Activated CD4-positive, alpha-beta T cell treated with anti-CD3 and anti-CD28 coated beads, Interleukin-2, amount 10 ng/mL, durations not matched to agents 7 days and 5 days (primary cell): ENCODE measurements at regions not wholly inside any gene's neighbourhood (a gene's known extent, or its start where the extent isn't known, plus 50 kb on each side); places are given as distances from the start of the nearest gene placed in this dataset.

Experiments
- CTCF ChIA-PET: fragments of 350-600 bp; sonication (Branson Sonifier 250); formaldehyde crosslinking; loops from one replicate; lab custom pipeline; 2021; ENCODE audit warnings: antibody characterized with exemption; lab: Charles Lee
- POLR2A ChIA-PET: fragments of 350-600 bp; sonication (Branson Sonifier 250); formaldehyde crosslinking; loops from one replicate; lab custom pipeline; 2021; ENCODE audit warnings: antibody characterized with exemption; lab: Charles Lee
- DNase-seq: peaks from one replicate; pipeline ENCODE4 v3.0.0-alpha.2; 2020
- H3K27ac Mint-ChIP-seq: one replicate; pipeline ENCODE4 v1.8.0; 2021; ENCODE audit warnings: mild to moderate bottlenecking, moderate library complexity, mixed read lengths
- H3K27me3 Mint-ChIP-seq: one replicate; pipeline ENCODE4 v1.8.0; 2021; ENCODE audit warnings: mixed read lengths
- H3K36me3 Mint-ChIP-seq: one replicate; pipeline ENCODE4 v1.8.0; 2021; ENCODE audit warnings: low read depth, mixed read lengths
- H3K4me1 Mint-ChIP-seq: one replicate; pipeline ENCODE4 v1.8.0; 2021; ENCODE audit warnings: mixed read lengths
- H3K4me3 Mint-ChIP-seq: one replicate; pipeline ENCODE4 v1.8.0; 2021; ENCODE audit warnings: mild to moderate bottlenecking, moderate library complexity, mixed read lengths
- H3K9me3 Mint-ChIP-seq: one replicate; pipeline ENCODE4 v1.8.0; 2021; ENCODE audit warnings: mixed read lengths

- POLR2A ChIA-PET = no interaction called here
- Mint-ChIP-seq H3K36me3 (no peaks in the 10 kb centered on the region), H3K4me3 (no peak overlapping the region), H3K4me1 (no peaks in the 10 kb centered on the region), H3K9me3 (no peaks in the 10 kb centered on the region), H3K27ac (no peak overlapping the region), H3K27me3 (peaks cover 3% of the 10 kb centered on the region)
- CTCF ChIA-PET = no interaction called here
- DNase-seq = no peak
Measured at GRCh38 chr12:97274386-97274785, 188.2 kb upstream of the RMST start.

- Mint-ChIP-seq H3K27ac (no peak overlapping the region), H3K36me3 (no peaks in the 10 kb centered on the region), H3K4me1 (no peaks in the 10 kb centered on the region), H3K27me3 (peaks cover 3% of the 10 kb centered on the region), H3K9me3 (no peaks in the 10 kb centered on the region), H3K4me3 (no peak overlapping the region)
- POLR2A ChIA-PET = no interaction called here
- no peak for DNase-seq
- CTCF ChIA-PET = no interaction called here
Measured at GRCh38 chr12:97275256-97275655, 187.3 kb upstream of the RMST start.

- Mint-ChIP-seq H3K27ac (no peak overlapping the region), H3K9me3 (no peaks in the 10 kb centered on the region), H3K4me3 (no peak overlapping the region), H3K36me3 (no peaks in the 10 kb centered on the region), H3K27me3 (peaks cover 3% of the 10 kb centered on the region), H3K4me1 (no peaks in the 10 kb centered on the region)
- ChIA-PET POLR2A (no interaction called here), CTCF (no interaction called here)
- no peak for DNase-seq
Measured at GRCh38 chr12:97275728-97276590, 186.6 kb upstream of the RMST start.

- Mint-ChIP-seq H3K9me3 (no peaks in the 10 kb centered on the region), H3K36me3 (no peaks in the 10 kb centered on the region), H3K4me3 (no peak overlapping the region), H3K27me3 (peaks cover 3% of the 10 kb centered on the region), H3K4me1 (no peaks in the 10 kb centered on the region), H3K27ac (no peak overlapping the region)
- no peak for DNase-seq
- CTCF ChIA-PET = interaction anchor here (2.0 kb wide), 1 partner anchor 17 kb away, joined by 4 read pairs; no protein-coding TSS in a partner anchor
- POLR2A ChIA-PET = no interaction called here
Measured at GRCh38 chr12:97276661-97277429, 185.8 kb upstream of the RMST start.

- peaks cover 6% of the 10 kb centered on the region for H3K27me3 Mint-ChIP-seq
- ChIA-PET CTCF (no interaction called here), POLR2A (no interaction called here)
- no peaks in the 10 kb centered on the region for H3K9me3 Mint-ChIP-seq
- H3K27ac Mint-ChIP-seq = no peak overlapping the region
- no peaks in the 10 kb centered on the region for H3K36me3 Mint-ChIP-seq
- H3K4me1 Mint-ChIP-seq = no peaks in the 10 kb centered on the region
- H3K4me3 Mint-ChIP-seq = no peak overlapping the region
- DNase-seq = no peak
Measured at GRCh38 chr12:97283297-97283696, 179.3 kb upstream of the RMST start.

- H3K4me1 Mint-ChIP-seq = no peaks in the 10 kb centered on the region
- H3K27ac Mint-ChIP-seq = no peak overlapping the region
- no peaks in the 10 kb centered on the region for H3K36me3 Mint-ChIP-seq
- H3K27me3 Mint-ChIP-seq = peaks cover 6% of the 10 kb centered on the region
- DNase-seq = no peak
- ChIA-PET CTCF (no interaction called here), POLR2A (no interaction called here)
- H3K9me3 Mint-ChIP-seq = no peaks in the 10 kb centered on the region
- H3K4me3 Mint-ChIP-seq = no peak overlapping the region
Measured at GRCh38 chr12:97288531-97288930, 174.1 kb upstream of the RMST start.

GRCh38 chr12:97292588-97292987 lies 170.0 kb upstream of the RMST start:
- CTCF ChIA-PET = no interaction called here
- H3K4me3 Mint-ChIP-seq = no peak overlapping the region
- POLR2A ChIA-PET = no interaction called here
- H3K4me1 Mint-ChIP-seq = no peaks in the 10 kb centered on the region
- H3K9me3 Mint-ChIP-seq = peaks cover 7% of the 10 kb centered on the region
- H3K27me3 Mint-ChIP-seq = no peaks in the 10 kb centered on the region
- no peak overlapping the region for H3K27ac Mint-ChIP-seq
- no peak for DNase-seq
- H3K36me3 Mint-ChIP-seq = no peaks in the 10 kb centered on the region

- Mint-ChIP-seq H3K27ac (no peak overlapping the region), H3K9me3 (peaks cover 7% of the 10 kb centered on the region), H3K36me3 (no peaks in the 10 kb centered on the region), H3K4me1 (no peaks in the 10 kb centered on the region), H3K27me3 (no peaks in the 10 kb centered on the region), H3K4me3 (no peak overlapping the region)
- no peak for DNase-seq
- ChIA-PET CTCF (no interaction called here), POLR2A (no interaction called here)
Measured at GRCh38 chr12:97293541-97293940, 169.1 kb upstream of the RMST start.

GRCh38 chr12:97299847-97300246 lies 162.8 kb upstream of the RMST start:
- Mint-ChIP-seq H3K36me3 (no peaks in the 10 kb centered on the region), H3K4me1 (no peaks in the 10 kb centered on the region), H3K4me3 (no peak overlapping the region), H3K9me3 (peaks cover 6% of the 10 kb centered on the region), H3K27me3 (peaks cover 4% of the 10 kb centered on the region), H3K27ac (no peak overlapping the region)
- CTCF ChIA-PET = no interaction called here
- no peak for DNase-seq
- POLR2A ChIA-PET = no interaction called here

- Mint-ChIP-seq H3K9me3 (peaks cover under 1% of the 10 kb centered on the region), H3K27ac (no peak overlapping the region), H3K4me3 (no peak overlapping the region), H3K36me3 (no peaks in the 10 kb centered on the region), H3K27me3 (peaks cover 4% of the 10 kb centered on the region), H3K4me1 (no peaks in the 10 kb centered on the region)
- POLR2A ChIA-PET = no interaction called here
- CTCF ChIA-PET = no interaction called here
- DNase-seq = no peak
Measured at GRCh38 chr12:97300431-97300830, 162.2 kb upstream of the RMST start.

GRCh38 chr12:97300891-97301290 lies 161.7 kb upstream of the RMST start:
- no peak overlapping the region for H3K4me3 Mint-ChIP-seq
- ChIA-PET CTCF (no interaction called here), POLR2A (no interaction called here)
- H3K9me3 Mint-ChIP-seq = no peaks in the 10 kb centered on the region
- no peak overlapping the region for H3K27ac Mint-ChIP-seq
- no peaks in the 10 kb centered on the region for H3K4me1 Mint-ChIP-seq
- no peaks in the 10 kb centered on the region for H3K36me3 Mint-ChIP-seq
- no peak for DNase-seq
- peaks cover 4% of the 10 kb centered on the region for H3K27me3 Mint-ChIP-seq

GRCh38 chr12:97301576-97301975 lies 161.0 kb upstream of the RMST start:
- Mint-ChIP-seq H3K9me3 (no peaks in the 10 kb centered on the region), H3K4me1 (no peaks in the 10 kb centered on the region), H3K4me3 (no peak overlapping the region), H3K27me3 (peaks cover 4% of the 10 kb centered on the region), H3K27ac (no peak overlapping the region), H3K36me3 (no peaks in the 10 kb centered on the region)
- no peak for DNase-seq
- POLR2A ChIA-PET = no interaction called here
- CTCF ChIA-PET = no interaction called here

- ChIA-PET POLR2A (no interaction called here), CTCF (interaction anchor here (0.7 kb wide), 1 partner anchor 88 kb away, joined by 3 read pairs; no protein-coding TSS in a partner anchor)
- H3K4me1 Mint-ChIP-seq = peaks cover 1% of the 10 kb centered on the region
- H3K27ac Mint-ChIP-seq = no peak overlapping the region
- no peaks in the 10 kb centered on the region for H3K9me3 Mint-ChIP-seq
- H3K4me3 Mint-ChIP-seq = no peak overlapping the region
- peaks cover 8% of the 10 kb centered on the region for H3K27me3 Mint-ChIP-seq
- no peaks in the 10 kb centered on the region for H3K36me3 Mint-ChIP-seq
- no peak for DNase-seq
Measured at GRCh38 chr12:97305651-97306050, 157.0 kb upstream of the RMST start.
